Stimulated activated memory B cell treated with anti-CD40 and anti-IgM and Interleukin-4, amounts not matched to agents 10 μg/mL and 1 μg/mL and 100 μg/mL, for 72 hours (primary cell): ENCODE measurements at regions not wholly inside any gene's neighbourhood (a gene's known extent, or its start where the extent isn't known, plus 50 kb on each side); places are given as distances from the start of the nearest gene placed in this dataset.
"Not testable (repeated sequence)": the region's sequence is repeated elsewhere in the genome, so short reads cannot be mapped to it uniquely, and the experiment has no call there.

ENCODE experiments used
- ATAC-seq: fragments of 150-1000 bp; cut with Tn5 transposase; 2 replicates; pipeline ENCODE4 v1.10.0; 2021
- H3K27ac Mint-ChIP-seq: one replicate; pipeline ENCODE4 v1.8.0; 2022; ENCODE audit warnings: mild to moderate bottlenecking, mixed read lengths
- H3K27me3 Mint-ChIP-seq: one replicate; pipeline ENCODE4 v1.8.0; 2022; ENCODE audit warnings: mixed read lengths
- H3K36me3 Mint-ChIP-seq: one replicate; pipeline ENCODE4 v1.8.0; 2022; ENCODE audit warnings: mixed read lengths
- H3K4me1 Mint-ChIP-seq: one replicate; pipeline ENCODE4 v1.8.0; 2022; ENCODE audit warnings: mixed read lengths
- H3K4me3 Mint-ChIP-seq: one replicate; pipeline ENCODE4 v1.8.0; 2022; ENCODE audit warnings: mild to moderate bottlenecking, moderate library complexity, mixed read lengths
- H3K9me3 Mint-ChIP-seq: one replicate; pipeline ENCODE4 v1.8.0; 2022; ENCODE audit warnings: mixed read lengths

GRCh38 chr14:57044101-57044973 lies 224.4 kb downstream of the EXOC5 start:
- H3K27me3 Mint-ChIP-seq, ATAC-seq, H3K4me1 Mint-ChIP-seq, H3K36me3 Mint-ChIP-seq, H3K4me3 Mint-ChIP-seq, H3K27ac Mint-ChIP-seq: not testable (repeated sequence)
- peaks cover 11% of the 10 kb centered on the region for H3K9me3 Mint-ChIP-seq

- Mint-ChIP-seq H3K9me3 (peaks cover 17% of the 10 kb centered on the region), H3K36me3 (peaks cover 7% of the 10 kb centered on the region), H3K4me3 (peak overlapping the region; percentile 22), H3K27me3 (no peaks in the 10 kb centered on the region), H3K27ac (peak overlapping the region; percentile 66), H3K4me1 (peaks cover 20% of the 10 kb centered on the region)
- peak; percentile 92 for ATAC-seq
Measured at GRCh38 chr14:57038689-57039088, 228.4 kb upstream of the OTX2 start.

- Mint-ChIP-seq H3K27me3 (no peaks in the 10 kb centered on the region), H3K36me3 (peaks cover 17% of the 10 kb centered on the region), H3K4me1 (no peaks in the 10 kb centered on the region), H3K27ac (no peak overlapping the region), H3K9me3 (peaks cover 16% of the 10 kb centered on the region), H3K4me3 (no peak overlapping the region)
- ATAC-seq, result no peak
Measured at GRCh38 chr14:57031474-57031873, 221.2 kb upstream of the OTX2 start.

- Mint-ChIP-seq H3K4me3 (no peak overlapping the region), H3K36me3 (peaks cover 17% of the 10 kb centered on the region), H3K4me1 (no peaks in the 10 kb centered on the region), H3K27ac (no peak overlapping the region), H3K27me3 (no peaks in the 10 kb centered on the region), H3K9me3 (peaks cover 16% of the 10 kb centered on the region)
- no peak for ATAC-seq
Measured at GRCh38 chr14:57029620-57030253, 219.5 kb upstream of the OTX2 start.

GRCh38 chr14:57025456-57025855 lies 215.2 kb upstream of the OTX2 start:
- no peaks in the 10 kb centered on the region for H3K4me1 Mint-ChIP-seq
- peaks cover 7% of the 10 kb centered on the region for H3K9me3 Mint-ChIP-seq
- no peak overlapping the region for H3K27ac Mint-ChIP-seq
- no peaks in the 10 kb centered on the region for H3K27me3 Mint-ChIP-seq
- H3K4me3 Mint-ChIP-seq, result no peak overlapping the region
- no peak for ATAC-seq
- H3K36me3 Mint-ChIP-seq, result peaks cover 4% of the 10 kb centered on the region

- peaks cover 4% of the 10 kb centered on the region for H3K4me1 Mint-ChIP-seq
- H3K9me3 Mint-ChIP-seq, result no peaks in the 10 kb centered on the region
- no peak for ATAC-seq
- no peak overlapping the region for H3K27ac Mint-ChIP-seq
- H3K36me3 Mint-ChIP-seq, result no peaks in the 10 kb centered on the region
- H3K4me3 Mint-ChIP-seq, result no peak overlapping the region
- H3K27me3 Mint-ChIP-seq, result no peaks in the 10 kb centered on the region
Measured at GRCh38 chr14:57022608-57023007, 212.3 kb upstream of the OTX2 start.

GRCh38 chr14:57018065-57018464 lies 207.8 kb upstream of the OTX2 start:
- Mint-ChIP-seq H3K27me3 (no peaks in the 10 kb centered on the region), H3K4me3 (no peak overlapping the region), H3K36me3 (no peaks in the 10 kb centered on the region), H3K9me3 (peaks cover 5% of the 10 kb centered on the region), H3K4me1 (peaks cover 6% of the 10 kb centered on the region), H3K27ac (no peak overlapping the region)
- ATAC-seq, result no peak

GRCh38 chr14:57013987-57014386 lies 203.7 kb upstream of the OTX2 start:
- H3K36me3 Mint-ChIP-seq, result peaks cover 5% of the 10 kb centered on the region
- no peak overlapping the region for H3K27ac Mint-ChIP-seq
- ATAC-seq, result no peak

GRCh38 chr14:57009585-57010515 lies 199.6 kb upstream of the OTX2 start:
- no peak overlapping the region for H3K27ac Mint-ChIP-seq
- no peak overlapping the region for H3K4me3 Mint-ChIP-seq
- no peak for ATAC-seq
- H3K36me3 Mint-ChIP-seq, result peaks cover 5% of the 10 kb centered on the region
- peaks cover 11% of the 10 kb centered on the region for H3K4me1 Mint-ChIP-seq
- H3K27me3 Mint-ChIP-seq, result no peaks in the 10 kb centered on the region
- H3K9me3 Mint-ChIP-seq, result peaks cover 8% of the 10 kb centered on the region

More at GRCh38 chr14:57013987-57014386, 203.7 kb upstream of the OTX2 start:
- peaks cover 8% of the 10 kb centered on the region for H3K9me3 Mint-ChIP-seq
- H3K4me3 Mint-ChIP-seq, result no peak overlapping the region
- H3K27me3 Mint-ChIP-seq, result no peaks in the 10 kb centered on the region
- peaks cover 6% of the 10 kb centered on the region for H3K4me1 Mint-ChIP-seq

- peaks cover 5% of the 10 kb centered on the region for H3K36me3 Mint-ChIP-seq
- ATAC-seq, result no peak
- H3K9me3 Mint-ChIP-seq, result peaks cover 5% of the 10 kb centered on the region
- no peak overlapping the region for H3K27ac Mint-ChIP-seq
- H3K4me1 Mint-ChIP-seq, result peaks cover 11% of the 10 kb centered on the region
- no peaks in the 10 kb centered on the region for H3K27me3 Mint-ChIP-seq
- no peak overlapping the region for H3K4me3 Mint-ChIP-seq
Measured at GRCh38 chr14:57008534-57008933, 198.3 kb upstream of the OTX2 start.

GRCh38 chr14:56998728-56999127 lies 188.4 kb upstream of the OTX2 start:
- ATAC-seq, result no peak
- Mint-ChIP-seq H3K9me3 (no peaks in the 10 kb centered on the region), H3K27me3 (peaks cover 10% of the 10 kb centered on the region), H3K27ac (no peak overlapping the region), H3K36me3 (no peaks in the 10 kb centered on the region), H3K4me3 (no peak overlapping the region), H3K4me1 (no peaks in the 10 kb centered on the region)

- no peaks in the 10 kb centered on the region for H3K9me3 Mint-ChIP-seq
- H3K27ac Mint-ChIP-seq, result no peak overlapping the region
- H3K27me3 Mint-ChIP-seq, result peaks cover 3% of the 10 kb centered on the region
- no peaks in the 10 kb centered on the region for H3K4me1 Mint-ChIP-seq
- H3K4me3 Mint-ChIP-seq, result no peak overlapping the region
- H3K36me3 Mint-ChIP-seq, result no peaks in the 10 kb centered on the region
- ATAC-seq, result no peak
Measured at GRCh38 chr14:56996721-56997399, 186.6 kb upstream of the OTX2 start.

GRCh38 chr14:56995010-56995409 lies 184.7 kb upstream of the OTX2 start:
- H3K9me3 Mint-ChIP-seq, result no peaks in the 10 kb centered on the region
- H3K36me3 Mint-ChIP-seq, result no peaks in the 10 kb centered on the region
- no peaks in the 10 kb centered on the region for H3K4me1 Mint-ChIP-seq
- no peak overlapping the region for H3K27ac Mint-ChIP-seq
- H3K27me3 Mint-ChIP-seq, result no peaks in the 10 kb centered on the region
- no peak overlapping the region for H3K4me3 Mint-ChIP-seq
- ATAC-seq, result no peak

- Mint-ChIP-seq H3K36me3 (no peaks in the 10 kb centered on the region), H3K27me3 (no peaks in the 10 kb centered on the region), H3K4me1 (no peaks in the 10 kb centered on the region), H3K9me3 (no peaks in the 10 kb centered on the region), H3K27ac (no peak overlapping the region), H3K4me3 (no peak overlapping the region)
- no peak for ATAC-seq
Measured at GRCh38 chr14:56992332-56992820, 182.1 kb upstream of the OTX2 start.
